K562 (cell line): ENCODE measurements at regions not wholly inside any gene's neighbourhood (a gene's known extent, or its start where the extent isn't known, plus 50 kb on each side); places are given as distances from the start of the nearest gene placed in this dataset.

ENCODE experiments used
- ATAC-seq: fragments of 200-7000 bp; cut with Tn5 transposase; 3 replicates; pipeline ENCODE4 v1.9.1; 2020; ENCODE audit warnings: moderate library complexity
- BruUV-seq: library from RNA; stranded (reverse); fragments of 400-500 nt; replicated peaks from 2 replicates; lab custom pipeline; 2021; lab: Mats Ljungman, UMichigan
- CTCF ChIA-PET: fragments of 300-600 bp; formaldehyde crosslinking; extraction: SDS; loops from one replicate; lab custom pipeline; 2021; ENCODE audit warnings: low intra/inter-chr PET ratio; lab: Yijun Ruan, JAX
- POLR2A ChIA-PET: fragments of 300-600, 350-650 bp; sonication (Branson Sonifier 250); formaldehyde crosslinking; extraction: SDS; loops from one replicate; lab custom pipeline; 2021; ENCODE audit warnings: antibody characterized with exemption, inconsistent platforms; lab: Yijun Ruan, JAX
- DNase-seq, 4 experiments: peaks; one replicate each; pipeline versions ENCODE4 v3.0.0 to v3.0.0-alpha.2; 2011 to 2018; ENCODE audit warnings: low spot score in 3 of 4, mixed read lengths in 3 of 4; ENCODE audit errors: extremely low read depth in 1 of 4
- FAIRE-seq: peaks from 2 replicates; lab custom pipeline; 2011; peaks lifted over from hg19 to GRCh38; lab: Jason Lieb, UNC
- H2AFZ ChIP-seq: 2 replicates; pipeline ENCODE4 v1.6.0; 2011; ENCODE audit warnings: low read depth, low read length, control low read depth, inconsistent platforms
- H3K27ac ChIP-seq: fragments of 200-600 bp; 3 replicates; pipeline ENCODE4 v1.8.0; 2011; ENCODE audit warnings: low read depth, mild to moderate bottlenecking, control low read depth, inconsistent platforms, low read length, moderate library complexity, mixed read lengths; ENCODE audit errors: extremely low read depth
- H3K27me3 ChIP-seq, 2 experiments: fragments of 300-600 bp in 1 of 2; 2 replicates in 1 of 2; 3 replicates in 1 of 2; pipeline versions ENCODE4 v1.6.0 to v1.8.0; 2011; ENCODE audit warnings: inconsistent platforms in 2 of 2, low read length in 2 of 2, mild to moderate bottlenecking in 1 of 2, mixed read lengths in 1 of 2, moderate library complexity in 1 of 2; ENCODE audit not compliant: control insufficient read depth in 2 of 2, insufficient read depth in 2 of 2
- H3K36me3 ChIP-seq: fragments of 300-600 bp; 3 replicates; pipeline ENCODE4 v1.8.0; 2011; ENCODE audit warnings: mild to moderate bottlenecking, low read length, inconsistent platforms; ENCODE audit not compliant: control insufficient read depth, insufficient read depth
- H3K4me1 ChIP-seq, 2 experiments: fragments of 200-600 bp in 1 of 2; replicated peaks in 1 of 2; 2 replicates in 1 of 2; 3 replicates in 1 of 2; pipeline versions ENCODE4 v1.5.1 to v1.8.0; 2011; ENCODE audit warnings: inconsistent platforms in 2 of 2, low read length in 2 of 2, mild to moderate bottlenecking in 1 of 2, mixed read lengths in 1 of 2, moderate library complexity in 1 of 2; ENCODE audit not compliant: control insufficient read depth in 2 of 2, insufficient read depth in 2 of 2
- H3K4me2 ChIP-seq: 2 replicates; pipeline ENCODE4 v1.6.1; 2011; ENCODE audit warnings: low read length, control low read depth, inconsistent platforms, mixed read lengths; ENCODE audit not compliant: insufficient read depth
- H3K4me3 ChIP-seq: fragments of 200-600 bp; sonication (generic), shearing (Covaris generic); 2 replicates; pipeline ENCODE4 v1.5.1; 2016; ENCODE audit warnings: control low read depth, inconsistent platforms
- H3K79me2 ChIP-seq: fragments of 200-600 bp; 3 replicates; pipeline ENCODE4 v1.8.0; 2011; ENCODE audit warnings: low read length, inconsistent platforms; ENCODE audit not compliant: control insufficient read depth, insufficient read depth
- H3K9ac ChIP-seq, 2 experiments: 2 replicates each; pipeline versions ENCODE4 v1.6.0 to v1.6.1; 2011; ENCODE audit warnings: low read depth in 2 of 2, low read length in 2 of 2, control low read depth in 1 of 2, inconsistent platforms in 1 of 2, mild to moderate bottlenecking in 1 of 2, mixed read lengths in 1 of 2; ENCODE audit not compliant: insufficient read depth in 1 of 2
- H3K9me1 ChIP-seq: one replicate; pipeline ENCODE4 v1.6.0; 2011; ENCODE audit warnings: inconsistent platforms, mild to moderate bottlenecking, low read length, moderate library complexity; ENCODE audit not compliant: control insufficient read depth, insufficient read depth
- H3K9me3 ChIP-seq: replicated peaks from 2 replicates; pipeline ENCODE4 v1.5.1; 2011; ENCODE audit warnings: low read depth, low read length, inconsistent platforms; ENCODE audit not compliant: control insufficient read depth, insufficient read depth
- H4K20me1 ChIP-seq: replicated peaks from 2 replicates; pipeline ENCODE4 v1.6.1; 2011; ENCODE audit warnings: low read length, inconsistent platforms, mixed read lengths; ENCODE audit not compliant: control insufficient read depth, insufficient read depth
- MEIS2 ChIP-seq: fragments of 450-650 bp; IDR thresholded peaks from 2 replicates; pipeline ENCODE4 v1.6.1; 2014; ENCODE audit warnings: mild to moderate bottlenecking; ENCODE audit not compliant: partially characterized antibody
- TAL1 ChIP-seq: fragments of 450-650 bp; IDR thresholded peaks from 2 replicates; pipeline ENCODE4 v1.6.1; 2016; ENCODE audit warnings: mild to moderate bottlenecking
- WGBS: fragments of 100-300 bp; shearing (Covaris generic); methylation state at CpG from one replicate; pipeline ENCODE4 v1.1.6; 2016; ENCODE audit warnings: low coverage, mixed read lengths; ENCODE audit not compliant: insufficient coverage; ENCODE audit errors: missing lambda C conversion rate; 5-methylcytosine and 5-hydroxymethylcytosine counted together
- in situ Hi-C: fragments of 300-500 bp; cut with MboI; formaldehyde crosslinking; loops from 4 replicates; pipeline ENCODE4 v1.15.0; 2018; ENCODE audit warnings: inconsistent platforms, mixed read lengths
- intact Hi-C: fragments of 100-400 bp; cut with micrococcal nuclease; formaldehyde crosslinking; loops from 2 replicates; pipeline ENCODE4 v1.14.2; 2022
- TF ChIP-seq, protein P1 (sequence below): fragments of 450-650 bp; IDR thresholded peaks from 2 replicates; pipeline ENCODE4 v1.6.1; 2016
- TF ChIP-seq, protein P2 (sequence below): fragments of 450-650 bp; formaldehyde crosslinking; IDR thresholded peaks from 2 replicates; pipeline ENCODE4 v1.4.0; 2020; ENCODE audit warnings: mild to moderate bottlenecking, moderate library complexity
- TF ChIP-seq, protein P3 (sequence below), 2 experiments: IDR thresholded peaks in 1 of 2; conservative IDR thresholded peaks in 1 of 2; 2 replicates each; pipeline ENCODE4 v1.6.1; 2016; ENCODE audit warnings: low read depth in 2 of 2, mild to moderate bottlenecking in 1 of 2, missing compliant biosample characterization in 1 of 2, missing genetic modification characterization in 1 of 2, moderate library complexity in 1 of 2

DNA sequence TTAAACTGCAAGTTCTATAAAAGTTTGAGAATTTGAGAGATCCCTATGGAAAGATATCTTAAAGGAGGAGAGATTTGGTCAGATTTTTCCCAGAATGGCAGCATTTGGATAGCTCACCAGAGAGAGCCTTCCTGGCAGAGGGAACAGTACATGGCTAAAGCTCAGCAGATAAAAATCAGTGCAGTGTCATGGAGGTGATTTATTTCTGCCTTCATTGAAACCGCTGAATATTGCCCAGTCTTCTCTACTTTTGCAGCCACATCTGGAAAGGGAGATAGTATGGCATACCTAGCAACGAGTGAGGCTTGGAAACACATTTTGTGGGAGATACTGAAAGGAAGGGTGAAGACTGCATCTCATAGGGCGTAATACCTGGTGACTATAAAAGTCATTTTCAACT, 155.2 kb downstream of the RFC3 start:
- H3K9ac ChIP-seq = no peak overlapping the region
- CTCF ChIA-PET = no interaction called here
- no peaks in the 10 kb centered on the region for H4K20me1 ChIP-seq
- no peak for DNase-seq
- no peak overlapping the region for H3K4me2 ChIP-seq
- in situ Hi-C loops = no loop called here
- H3K27ac ChIP-seq = no peak overlapping the region
- H3K36me3 ChIP-seq = no peaks in the 10 kb centered on the region
- no peaks in the 10 kb centered on the region for H3K27me3 ChIP-seq
- H3K9me1 ChIP-seq = no peaks in the 10 kb centered on the region
- TF ChIP-seq, protein P1, sequence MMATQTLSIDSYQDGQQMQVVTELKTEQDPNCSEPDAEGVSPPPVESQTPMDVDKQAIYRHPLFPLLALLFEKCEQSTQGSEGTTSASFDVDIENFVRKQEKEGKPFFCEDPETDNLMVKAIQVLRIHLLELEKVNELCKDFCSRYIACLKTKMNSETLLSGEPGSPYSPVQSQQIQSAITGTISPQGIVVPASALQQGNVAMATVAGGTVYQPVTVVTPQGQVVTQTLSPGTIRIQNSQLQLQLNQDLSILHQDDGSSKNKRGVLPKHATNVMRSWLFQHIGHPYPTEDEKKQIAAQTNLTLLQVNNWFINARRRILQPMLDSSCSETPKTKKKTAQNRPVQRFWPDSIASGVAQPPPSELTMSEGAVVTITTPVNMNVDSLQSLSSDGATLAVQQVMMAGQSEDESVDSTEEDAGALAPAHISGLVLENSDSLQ = peak; percentile 35; the same call in 1 of the 2 replicates
- TF ChIP-seq, protein P2, sequence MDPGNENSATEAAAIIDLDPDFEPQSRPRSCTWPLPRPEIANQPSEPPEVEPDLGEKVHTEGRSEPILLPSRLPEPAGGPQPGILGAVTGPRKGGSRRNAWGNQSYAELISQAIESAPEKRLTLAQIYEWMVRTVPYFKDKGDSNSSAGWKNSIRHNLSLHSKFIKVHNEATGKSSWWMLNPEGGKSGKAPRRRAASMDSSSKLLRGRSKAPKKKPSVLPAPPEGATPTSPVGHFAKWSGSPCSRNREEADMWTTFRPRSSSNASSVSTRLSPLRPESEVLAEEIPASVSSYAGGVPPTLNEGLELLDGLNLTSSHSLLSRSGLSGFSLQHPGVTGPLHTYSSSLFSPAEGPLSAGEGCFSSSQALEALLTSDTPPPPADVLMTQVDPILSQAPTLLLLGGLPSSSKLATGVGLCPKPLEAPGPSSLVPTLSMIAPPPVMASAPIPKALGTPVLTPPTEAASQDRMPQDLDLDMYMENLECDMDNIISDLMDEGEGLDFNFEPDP (CRISPR knock-in tag) = no peak
- peak; percentile 65 for TF ChIP-seq MEIS2
- 0 out of 2 replicates have a peak, but pooled peaks have one; percentile 9 for TF ChIP-seq TAL1
- TF ChIP-seq, protein P3, sequence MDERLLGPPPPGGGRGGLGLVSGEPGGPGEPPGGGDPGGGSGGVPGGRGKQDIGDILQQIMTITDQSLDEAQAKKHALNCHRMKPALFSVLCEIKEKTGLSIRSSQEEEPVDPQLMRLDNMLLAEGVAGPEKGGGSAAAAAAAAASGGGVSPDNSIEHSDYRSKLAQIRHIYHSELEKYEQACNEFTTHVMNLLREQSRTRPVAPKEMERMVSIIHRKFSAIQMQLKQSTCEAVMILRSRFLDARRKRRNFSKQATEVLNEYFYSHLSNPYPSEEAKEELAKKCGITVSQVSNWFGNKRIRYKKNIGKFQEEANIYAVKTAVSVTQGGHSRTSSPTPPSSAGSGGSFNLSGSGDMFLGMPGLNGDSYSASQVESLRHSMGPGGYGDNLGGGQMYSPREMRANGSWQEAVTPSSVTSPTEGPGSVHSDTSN (CRISPR knock-in tag; IDR thresholded peaks at IDR 0.05; ENCODE audit: low read depth) = no peak
- TF ChIP-seq, protein P3 (tag; conservative IDR thresholded peaks at IDR 0.05; ENCODE audit: low read depth) = peak; percentile 78
- TF ChIP-seq, all 486 proteins: peak for 4
- H2AFZ ChIP-seq = no peak overlapping the region
- FAIRE-seq (no peak), ATAC-seq (no peak)
- H3K4me1 ChIP-seq = no peaks in the 10 kb centered on the region
- BruUV-seq = no TSS peak
- H3K4me3 ChIP-seq = no peak overlapping the region
- 0% methylated on average over 3 of the region's 3 CpGs for WGBS
- no peaks in the 10 kb centered on the region for H3K9me3 ChIP-seq
- intact Hi-C loops = no loop called here
- no peaks in the 10 kb centered on the region for H3K79me2 ChIP-seq
- POLR2A ChIA-PET = no interaction called here
